GM12873 (cell line): ENCODE measurements at regions not wholly inside any gene's neighbourhood (a gene's known extent, or its start where the extent isn't known, plus 50 kb on each side); places are given as distances from the start of the nearest gene placed in this dataset.

Source experiments
- CTCF ChIP-seq: IDR thresholded peaks from 2 replicates; pipeline ENCODE4 v1.5.1; 2012; ENCODE audit warnings: low read depth, mild to moderate bottlenecking, moderate library complexity, low read length, control low read depth; ENCODE audit not compliant: insufficient read depth; ENCODE audit errors: missing control alignments

- TF ChIP-seq CTCF: no peak
These were observed 602.7 kb upstream of the ZNF804A start for GRCh38 chr2:183995632-183996031.

- TF ChIP-seq CTCF: no peak
These were observed 601.2 kb upstream of the ZNF804A start for GRCh38 chr2:183996825-183997793.

GRCh38 chr2:183998041-183998796 lies 600.1 kb upstream of the ZNF804A start:
- no peak for TF ChIP-seq CTCF

- TF ChIP-seq CTCF: no peak
These were observed 599.5 kb upstream of the ZNF804A start for GRCh38 chr2:183998797-183999190.

- no peak for TF ChIP-seq CTCF
These were observed 593.9 kb upstream of the ZNF804A start for GRCh38 chr2:184004289-184004947.

- TF ChIP-seq CTCF: no peak
These were observed 593.2 kb upstream of the ZNF804A start for GRCh38 chr2:184004948-184005672.

- TF ChIP-seq CTCF: no peak
These were observed 591.3 kb upstream of the ZNF804A start for GRCh38 chr2:184006998-184007397.
